CD14-positive monocyte (primary cell): ENCODE measurements at regions not wholly inside any gene's neighbourhood (a gene's known extent, or its start where the extent isn't known, plus 50 kb on each side); places are given as distances from the start of the nearest gene placed in this dataset.
A peak's percentile ranks its signal among the peaks of the same experiment; 100 is the strongest.

ENCODE experiments used
- DNase-seq, 3 donors: peaks; one replicate each; pipeline ENCODE4 v3.0.0-alpha.2; 2011 to 2022
- H2AFZ ChIP-seq: 2 replicates; pipeline ENCODE4 v1.6.0; 2012; ENCODE audit warnings: mild to moderate bottlenecking, low read depth, low read length, inconsistent platforms; ENCODE audit not compliant: insufficient read depth, poor library complexity, severe bottlenecking
- H3K27ac ChIP-seq, 2 donors: 1 replicate in 1 of 2; 2 replicates in 1 of 2; pipeline ENCODE4 v1.5.1; 2012 to 2013; ENCODE audit warnings: low read length in 2 of 2, control low read depth in 1 of 2, inconsistent platforms in 1 of 2, low read depth in 1 of 2, mild to moderate bottlenecking in 1 of 2
- H3K27me3 ChIP-seq, 2 donors: one replicate each; pipeline versions ENCODE4 v1.6.0 to v1.6.1; 2011 to 2013; ENCODE audit warnings: low read length in 2 of 2; ENCODE audit not compliant: control insufficient read depth in 2 of 2, insufficient read depth in 2 of 2
- H3K36me3 ChIP-seq, 2 donors: replicated peaks in 1 of 2; 1 replicate in 1 of 2; 2 replicates in 1 of 2; pipeline versions ENCODE4 v1.5.1 to v1.6.1; 2012 to 2013; ENCODE audit warnings: low read length in 2 of 2, control low read depth in 1 of 2, inconsistent platforms in 1 of 2, mild to moderate bottlenecking in 1 of 2; ENCODE audit not compliant: insufficient read depth in 2 of 2, control insufficient read depth in 1 of 2
- H3K4me1 ChIP-seq, 2 donors: 1 replicate in 1 of 2; 2 replicates in 1 of 2; pipeline versions ENCODE4 v1.5.1 to v1.6.1; 2012 to 2013; ENCODE audit warnings: low read length in 2 of 2, control low read depth in 1 of 2, inconsistent platforms in 1 of 2, mild to moderate bottlenecking in 1 of 2, moderate library complexity in 1 of 2; ENCODE audit not compliant: insufficient read depth in 2 of 2, control insufficient read depth in 1 of 2
- H3K4me2 ChIP-seq: replicated peaks from 2 replicates; pipeline ENCODE3; 2012; ENCODE audit warnings: low read length, moderate library complexity, mild to moderate bottlenecking; ENCODE audit not compliant: poor library complexity, severe bottlenecking; ENCODE audit errors: extremely low read depth
- H3K4me3 ChIP-seq, 3 experiments: fragments of 200-600 bp in 1 of 3; sonication (generic) in 1 of 3; replicated peaks in 1 of 3; 1 replicate in 2 of 3; 2 replicates in 1 of 3; pipeline ENCODE4 v1.5.1; 2011 to 2013; ENCODE audit warnings: low read length in 3 of 3, mild to moderate bottlenecking in 3 of 3, control low read depth in 2 of 3, low read depth in 2 of 3, inconsistent platforms in 1 of 3, moderate library complexity in 1 of 3
- H3K79me2 ChIP-seq: 2 replicates; pipeline ENCODE4 v1.6.0; 2012; ENCODE audit warnings: mild to moderate bottlenecking, control low read depth, inconsistent platforms, low read length, moderate library complexity; ENCODE audit not compliant: insufficient read depth
- H3K9ac ChIP-seq: 2 replicates; pipeline ENCODE4 v1.6.0; 2017; ENCODE audit warnings: low read length, mild to moderate bottlenecking; ENCODE audit not compliant: insufficient read depth, poor library complexity, severe bottlenecking
- H3K9me3 ChIP-seq, 2 donors: replicated peaks in 1 of 2; 1 replicate in 1 of 2; 2 replicates in 1 of 2; pipeline versions ENCODE4 v1.5.1 to v1.6.1; 2012 to 2013; ENCODE audit warnings: low read length in 2 of 2, control low read depth in 1 of 2; ENCODE audit not compliant: control insufficient read depth in 1 of 2, insufficient read depth in 1 of 2
- H4K20me1 ChIP-seq: 2 replicates; pipeline ENCODE4 v1.6.0; 2012; ENCODE audit warnings: mild to moderate bottlenecking, low read length, control low read depth, moderate library complexity; ENCODE audit not compliant: insufficient read depth
- H3K27ac Mint-ChIP-seq, 7 donors: one replicate each; pipeline ENCODE4 v1.8.0; 2020; ENCODE audit warnings: mild to moderate bottlenecking in 7 of 7, mixed read lengths in 7 of 7, moderate library complexity in 6 of 7, inconsistent platforms in 2 of 7
- H3K27me3 Mint-ChIP-seq, 3 donors: one replicate each; pipeline ENCODE4 v1.8.0; 2021 to 2022; ENCODE audit warnings: low read depth in 3 of 3, mild to moderate bottlenecking in 3 of 3, mixed read lengths in 3 of 3, moderate library complexity in 3 of 3, inconsistent platforms in 1 of 3
- H3K36me3 Mint-ChIP-seq, 2 donors: one replicate each; pipeline ENCODE4 v1.8.0; 2020; ENCODE audit warnings: mixed read lengths in 2 of 2, inconsistent platforms in 1 of 2, mild to moderate bottlenecking in 1 of 2
- H3K4me1 Mint-ChIP-seq: one replicate; pipeline ENCODE4 v1.8.0; 2020; ENCODE audit warnings: mild to moderate bottlenecking, mixed read lengths
- H3K4me3 Mint-ChIP-seq, 2 donors: one replicate each; pipeline ENCODE4 v1.8.0; 2020; ENCODE audit warnings: mild to moderate bottlenecking in 2 of 2, mixed read lengths in 2 of 2, moderate library complexity in 1 of 2
- H3K9me3 Mint-ChIP-seq, 7 donors: one replicate each; pipeline ENCODE4 v1.8.0; 2020 to 2022; ENCODE audit warnings: mixed read lengths in 7 of 7, mild to moderate bottlenecking in 6 of 7, moderate library complexity in 6 of 7, inconsistent platforms in 2 of 7
- CTCF ChIP-seq: fragments of 200-600 bp; IDR thresholded peaks from one replicate; pipeline ENCODE4 v1.8.0; 2022; ENCODE audit warnings: antibody characterized with exemption, mild to moderate bottlenecking
- WGBS: methylation state at CpG from one replicate; pipeline ENCODE4 v1.1.5; 2013; ENCODE audit warnings: missing lambda C conversion rate; ENCODE audit not compliant: insufficient coverage; 5-methylcytosine and 5-hydroxymethylcytosine counted together
- intact Hi-C, 2 donors: fragments of 100-400 bp; cut with micrococcal nuclease; formaldehyde crosslinking; loops; one replicate each; pipeline versions ENCODE4 v1.15.0 to v1.15.1; 2023

GRCh38 chr5:68151812-68152211 is 63.7 kb upstream of the PIK3R1 start:
- no peaks in the 10 kb centered on the region for H3K36me3 ChIP-seq
- H3K79me2 ChIP-seq, result no peaks in the 10 kb centered on the region
- no peaks in the 10 kb centered on the region for H3K27me3 Mint-ChIP-seq
- no peaks in the 10 kb centered on the region for H3K36me3 Mint-ChIP-seq
- H3K4me1 ChIP-seq, result no peaks in the 10 kb centered on the region
- no peaks in the 10 kb centered on the region for H3K27me3 ChIP-seq
- intact Hi-C loops, result no loop called here
- no peaks in the 10 kb centered on the region for H3K9me3 ChIP-seq
- H3K4me3 Mint-ChIP-seq, result no peak overlapping the region
- peaks cover 0 to 2% (median 0%) of the 10 kb centered on the region in 7 donors for H3K9me3 Mint-ChIP-seq
- H3K4me3 ChIP-seq, result no peak overlapping the region
- no peak overlapping the region for H3K9ac ChIP-seq
- no peak overlapping the region for H3K4me2 ChIP-seq
- peak overlapping the region in 1 of 7 donors; percentile 41 for H3K27ac Mint-ChIP-seq
- H4K20me1 ChIP-seq, result no peaks in the 10 kb centered on the region
- WGBS, result no CpG with 5 or more reads among the region's 4 CpGs
- no peaks in the 10 kb centered on the region for H3K4me1 Mint-ChIP-seq
- no peak overlapping the region for H3K27ac ChIP-seq
- no peak overlapping the region for H2AFZ ChIP-seq
- DNase-seq, result no peak
- TF ChIP-seq CTCF, result no peak

- H3K36me3 ChIP-seq, result no peaks in the 10 kb centered on the region
- intact Hi-C loops, result no loop called here
- no peaks in the 10 kb centered on the region for H3K4me1 Mint-ChIP-seq
- H3K9me3 ChIP-seq, result no peaks in the 10 kb centered on the region
- no peaks in the 10 kb centered on the region for H3K79me2 ChIP-seq
- H2AFZ ChIP-seq, result no peak overlapping the region
- H3K4me2 ChIP-seq, result no peak overlapping the region
- H3K4me3 ChIP-seq, result no peak overlapping the region
- H3K27me3 ChIP-seq, result no peaks in the 10 kb centered on the region
- no peaks in the 10 kb centered on the region for H3K36me3 Mint-ChIP-seq
- H3K27me3 Mint-ChIP-seq, result no peaks in the 10 kb centered on the region
- H3K4me3 Mint-ChIP-seq, result no peak overlapping the region
- no peak overlapping the region for H3K9ac ChIP-seq
- 100% methylated on average over 1 of the region's 2 CpGs for WGBS
- no peak for TF ChIP-seq CTCF
- H3K27ac ChIP-seq, result no peak overlapping the region
- peaks cover 0 to 2% (median under 1%) of the 10 kb centered on the region in 7 donors for H3K9me3 Mint-ChIP-seq
- no peak for DNase-seq
- no peak overlapping the region for H3K27ac Mint-ChIP-seq
- no peaks in the 10 kb centered on the region for H3K4me1 ChIP-seq
- H4K20me1 ChIP-seq, result no peaks in the 10 kb centered on the region
Observed at GRCh38 chr5:68149189-68149588, 66.4 kb upstream of the PIK3R1 start.
